HT1080 (cell line): ENCODE measurements at regions not wholly inside any gene's neighbourhood (a gene's known extent, or its start where the extent isn't known, plus 50 kb on each side); places are given as distances from the start of the nearest gene placed in this dataset.
"Not testable (repeated sequence)": the region's sequence is repeated elsewhere in the genome, so short reads cannot be mapped to it uniquely, and the experiment has no call there.

Experiments
- DNase-seq: peaks from one replicate; pipeline ENCODE4 v3.0.0-alpha.2; 2015; ENCODE audit warnings: low read depth

- not testable (repeated sequence) for DNase-seq
Observed at GRCh38 chr16:29136046-29136696, 151.3 kb downstream of the LAT start.

GRCh38 chr16:29135098-29135497 is 150.2 kb downstream of the LAT start:
- DNase-seq = not testable (repeated sequence)

GRCh38 chr16:29133681-29134430 is 149.0 kb downstream of the LAT start:
- not testable (repeated sequence) for DNase-seq

- not testable (repeated sequence) for DNase-seq
Observed at GRCh38 chr16:29132869-29133268, 148.0 kb downstream of the LAT start.

GRCh38 chr16:29132444-29132843 is 147.6 kb downstream of the LAT start:
- DNase-seq = not testable (repeated sequence)

- DNase-seq = not testable (repeated sequence)
Observed at GRCh38 chr16:29130901-29131851, 146.3 kb downstream of the LAT start.

- DNase-seq = not testable (repeated sequence)
Observed at GRCh38 chr16:29130131-29130711, 145.4 kb downstream of the LAT start.

GRCh38 chr16:29129458-29130038 is 144.7 kb downstream of the LAT start:
- DNase-seq = not testable (repeated sequence)

GRCh38 chr16:29128732-29129457 is 144.0 kb downstream of the LAT start:
- DNase-seq = not testable (repeated sequence)

GRCh38 chr16:29127806-29128420 is 143.1 kb downstream of the LAT start:
- not testable (repeated sequence) for DNase-seq

- DNase-seq = no peak
Observed at GRCh38 chr16:29126616-29127015, 141.8 kb downstream of the LAT start.

GRCh38 chr16:29126057-29126494 is 141.2 kb downstream of the LAT start:
- no peak for DNase-seq

- no peak for DNase-seq
Observed at GRCh38 chr16:29124828-29125227, 140.0 kb downstream of the LAT start.

GRCh38 chr16:29124162-29124561 is 139.3 kb downstream of the LAT start:
- not testable (repeated sequence) for DNase-seq

- DNase-seq = not testable (repeated sequence)
Observed at GRCh38 chr16:29120680-29121079, 135.8 kb downstream of the LAT start.

- DNase-seq = not testable (repeated sequence)
Observed at GRCh38 chr16:29118301-29118957, 133.6 kb downstream of the LAT start.

GRCh38 chr16:29117631-29118030 is 132.8 kb downstream of the LAT start:
- DNase-seq = no peak

GRCh38 chr16:29116980-29117379 is 132.1 kb downstream of the LAT start:
- DNase-seq = no peak

- not testable (repeated sequence) for DNase-seq
Observed at GRCh38 chr16:29116207-29116606, 131.4 kb downstream of the LAT start.
